ENCODE measurements at regions not wholly inside any gene's neighbourhood (a gene's known extent, or its start where the extent isn't known, plus 50 kb on each side); places are given as distances from the start of the nearest gene placed in this dataset.

- Histone ChIP-seq H4K8ac (ENCODE audit: extremely low read depth, insufficient read depth, low read length) (no peak overlapping the region), H3K18ac (ENCODE audit: extremely low read depth, low read length) (no peak overlapping the region), H2AK5ac (ENCODE audit: low read depth, low read length) (no peak overlapping the region), H3K36me3 (ENCODE audit: control insufficient read depth in 2 of 4, insufficient read depth in 4 of 4, low read length in 3 of 4) (no peaks in the 10 kb centered on the region), H3K9ac (replicated peaks in 1 of 4; ENCODE audit: extremely low read depth in 1 of 4, low read depth in 3 of 4, low read length in 3 of 4) (no peak overlapping the region), H3K56ac (replicated peaks; ENCODE audit: insufficient read length, low read depth, low read length) (no peak overlapping the region), H3K9me3 (ENCODE audit: insufficient read depth in 2 of 2, low read depth in 1 of 2, low read length in 1 of 2) (no peaks in the 10 kb centered on the region), H4K5ac (ENCODE audit: insufficient read length, low read depth, low read length) (no peak overlapping the region), H3K4me1 (replicated peaks in 1 of 4; ENCODE audit: control insufficient read depth in 3 of 4, insufficient read depth in 4 of 4, low read length in 3 of 4) (peaks cover 0 to 10% (median 6%) of the 10 kb centered on the region in 4 experiments; a peak in 3 of 7 replicates), H4K20me1 (replicated peaks in 1 of 2; ENCODE audit: control insufficient read depth in 1 of 2, insufficient read depth in 2 of 2, low read length in 2 of 2) (no peaks in the 10 kb centered on the region), H2BK12ac (ENCODE audit: low read depth, low read length) (peak overlapping the region; percentile 77), H3K79me1 (ENCODE audit: low read depth, low read length) (no peaks in the 10 kb centered on the region), H3K23me2 (ENCODE audit: low read depth, low read length) (no peaks in the 10 kb centered on the region), H3K4me3 (ENCODE audit: extremely low read depth in 1 of 4, insufficient read depth in 2 of 4, low read depth in 3 of 4, low read length in 4 of 4) (peak overlapping the region in 1 of 4 experiments; percentile 6; a peak in 1 of 8 replicates), H2BK20ac (ENCODE audit: low read length) (no peak overlapping the region), H3K27ac (ENCODE audit: low read depth, low read length) (no peak overlapping the region), H3K23ac (ENCODE audit: insufficient read length) (no peak overlapping the region), H2BK15ac (ENCODE audit: low read length) (no peak overlapping the region), H2BK5ac (ENCODE audit: low read depth, low read length) (no peak overlapping the region), H3K79me2 (ENCODE audit: control insufficient read depth in 1 of 2, insufficient read depth in 2 of 2, low read length in 2 of 2) (no peaks in the 10 kb centered on the region), H3K4ac (replicated peaks; ENCODE audit: insufficient read length, low read depth, low read length) (no peak overlapping the region), H3K14ac (ENCODE audit: insufficient read length) (no peak overlapping the region), H3K27me3 (replicated peaks in 1 of 4; ENCODE audit: control insufficient read depth in 3 of 4, extremely low read depth in 1 of 4, insufficient read depth in 3 of 4, low read length in 3 of 4) (no peaks in the 10 kb centered on the region), H4K91ac (replicated peaks; ENCODE audit: insufficient read length, low read length) (no peak overlapping the region), H2BK120ac (replicated peaks; ENCODE audit: low read depth, low read length) (no peak overlapping the region), H2AFZ (ENCODE audit: low read length) (peak overlapping the region; percentile 48; the same call in 1 of the 2 replicates), H3K4me2 (ENCODE audit: insufficient read depth in 1 of 2, low read depth in 2 of 2, low read length in 2 of 2) (peak overlapping the region; percentile 10 to 22; a peak in 1 of 4 replicates)
- ChIA-PET CTCF (ENCODE audit: partially characterized antibody) (interaction anchor here (0.6 to 1.0 kb wide), 4 partner anchors 61 to 1110 kb away, joined by 3 to 4 read pairs (median 4); no protein-coding TSS in a partner anchor), POLR2A (ENCODE audit: partially characterized antibody) (interaction anchor here (1.0 to 1.5 kb wide), 2 partner anchors 9 to 25 kb away, joined by 3 to 5 read pairs; no protein-coding TSS in a partner anchor)
- FAIRE-seq (peak; percentile 52), DNase-seq (ENCODE audit: low read depth in 1 of 2, low spot score in 2 of 2) (no peak)
- 68% methylated on average over 6 of the region's 6 CpGs; no CpG with 5 or more reads in 1 of the 2 experiments for WGBS, 2 experiments (ENCODE audit: extremely low coverage in 1 of 2, insufficient coverage in 1 of 2, insufficient read length in 1 of 2, insufficient replicate concordance in 2 of 2, low coverage in 1 of 2, low lambda C conversion rate in 2 of 2, missing lambda C conversion rate in 1 of 2)
- TF ChIP-seq CBX5 (IDR thresholded peaks at IDR 0.05; ENCODE audit: low read depth, low read length): no peak
- TF ChIP-seq POLR2AphosphoS5 (IDR thresholded peaks at IDR 0.05; ENCODE audit: low read depth, low read length): no peak
- no peak for TF ChIP-seq SP2 (IDR thresholded peaks at IDR 0.05; ENCODE audit: low read length)
- TF ChIP-seq TEAD4 (IDR thresholded peaks at IDR 0.05; ENCODE audit: low read depth, low read length): no peak
- TF ChIP-seq TAF1 (IDR thresholded peaks at IDR 0.05; ENCODE audit: low read depth, low read length): no peak
- TF ChIP-seq YY1 (IDR thresholded peaks at IDR 0.05; ENCODE audit: low read depth, low read length): 0 out of 2 replicates have a peak, but pooled peaks have one; percentile 44
- TF ChIP-seq CBX8 (IDR thresholded peaks at IDR 0.05; ENCODE audit: borderline replicate concordance, low read depth, low read length): no peak
- TF ChIP-seq SP1 (IDR thresholded peaks at IDR 0.05; ENCODE audit: low read depth, low read length): no peak
- 0 out of 2 replicates have a peak, but pooled peaks have one; percentile 16 for TF ChIP-seq E2F6 (IDR thresholded peaks at IDR 0.05)
- TF ChIP-seq SIX5 (IDR thresholded peaks at IDR 0.05; ENCODE audit: low read depth, low read length): no peak
- no peak for TF ChIP-seq BACH1 (IDR thresholded peaks at IDR 0.05; ENCODE audit: low read length)
- peak; percentile 62; the same call in 1 of the 2 replicates for TF ChIP-seq MAX (IDR thresholded peaks at IDR 0.05)
- no peak for TF ChIP-seq TCF12 (IDR thresholded peaks at IDR 0.05; ENCODE audit: low read depth, low read length)
- no peak for TF ChIP-seq KDM1A (IDR thresholded peaks at IDR 0.05; ENCODE audit: borderline replicate concordance, low read length)
- TF ChIP-seq FOSL1 (IDR thresholded peaks at IDR 0.05; ENCODE audit: insufficient read depth, low read depth, low read length): no peak
These were observed 91.9 kb upstream of the C9orf72 start for GRCh38 chr9:27665136-27665535.
